ENCODE measurements at regions not wholly inside any gene's neighbourhood (a gene's known extent, or its start where the extent isn't known, plus 50 kb on each side); places are given as distances from the start of the nearest gene placed in this dataset.
"Not testable (repeated sequence)": the region's sequence is repeated elsewhere in the genome, so short reads cannot be mapped to it uniquely, and the experiment has no call there.

GRCh38 chr17:77830816-77831473 lies 127.6 kb upstream of the TNRC6C start:
- ATAC-seq (ENCODE audit: low FRiP score), result peak; percentile 4
- Histone ChIP-seq H3K36me3 (ENCODE audit: control insufficient read depth in 1 of 2, insufficient read depth in 2 of 2, low read length in 1 of 2) (no peaks in the 10 kb centered on the region), H3K27ac (ENCODE audit: low read depth in 1 of 2, low read length in 2 of 2) (peak overlapping the region; percentile 91 to 99), H3K4me3 (ENCODE audit: low read length in 2 of 2) (no peak overlapping the region), H3K9me3 (ENCODE audit: control insufficient read depth, low read length) (no peaks in the 10 kb centered on the region), H3K27me3 (ENCODE audit: control insufficient read depth in 1 of 2, insufficient read depth in 2 of 2, low read length in 1 of 2) (no peaks in the 10 kb centered on the region), H3K4me1 (ENCODE audit: control insufficient read depth in 1 of 2, insufficient read depth in 2 of 2, low read length in 2 of 2) (no peaks in the 10 kb centered on the region)
- DNase-seq, result peak; percentile 51 to 76
- intact Hi-C loops (cut with DNase I), result loop anchor here in 1 of 2 donors (2.0 to 10.0 kb wide), 7 partner anchors 20 to 289 kb away; partner anchors contain the start of gene TNRC6C
- WGBS, 2 donors, result 4 to 8% methylated on average over 17 of the region's 17 CpGs

GRCh38 chr17:77831474-77832179 lies 126.9 kb upstream of the TNRC6C start:
- ATAC-seq (ENCODE audit: low FRiP score) (peak; percentile 31), DNase-seq (peak; percentile 76 to 81)
- intact Hi-C loops (cut with DNase I), result loop anchor here in 1 of 2 donors (2.0 to 10.0 kb wide), 7 partner anchors 21 to 289 kb away; partner anchors contain the start of gene TNRC6C
- WGBS, 2 donors, result 40 to 48% methylated on average over 17 of the region's 17 CpGs
- no peak overlapping the region for H3K4me3 ChIP-seq (ENCODE audit: low read length in 2 of 2)
- peak overlapping the region; percentile 91 to 99 for H3K27ac ChIP-seq (ENCODE audit: low read depth in 1 of 2, low read length in 2 of 2)
- no peaks in the 10 kb centered on the region for H3K27me3 ChIP-seq (ENCODE audit: control insufficient read depth in 1 of 2, insufficient read depth in 2 of 2, low read length in 1 of 2)
- no peaks in the 10 kb centered on the region for H3K4me1 ChIP-seq (ENCODE audit: control insufficient read depth in 1 of 2, insufficient read depth in 2 of 2, low read length in 2 of 2)
- no peaks in the 10 kb centered on the region for H3K36me3 ChIP-seq (ENCODE audit: control insufficient read depth in 1 of 2, insufficient read depth in 2 of 2, low read length in 1 of 2)
- H3K9me3 ChIP-seq (ENCODE audit: control insufficient read depth, low read length), result no peaks in the 10 kb centered on the region

GRCh38 chr17:77832180-77832560 lies 126.3 kb upstream of the TNRC6C start:
- Histone ChIP-seq H3K27ac (ENCODE audit: low read depth in 1 of 2, low read length in 2 of 2) (peak overlapping the region in 1 of 2 donors; percentile 34), H3K36me3 (ENCODE audit: control insufficient read depth in 1 of 2, insufficient read depth in 2 of 2, low read length in 1 of 2) (no peaks in the 10 kb centered on the region), H3K4me3 (ENCODE audit: low read length in 2 of 2) (no peak overlapping the region), H3K9me3 (ENCODE audit: control insufficient read depth, low read length) (no peaks in the 10 kb centered on the region), H3K27me3 (ENCODE audit: control insufficient read depth in 1 of 2, insufficient read depth in 2 of 2, low read length in 1 of 2) (no peaks in the 10 kb centered on the region), H3K4me1 (ENCODE audit: control insufficient read depth in 1 of 2, insufficient read depth in 2 of 2, low read length in 2 of 2) (no peaks in the 10 kb centered on the region)
- 95% methylated on average over 8 of the region's 8 CpGs for WGBS, 2 donors
- intact Hi-C loops (cut with DNase I), result loop anchor here in 1 of 2 donors (5.0 to 10.0 kb wide), 6 partner anchors 55 to 290 kb away; partner anchors contain the start of gene TNRC6C
- ATAC-seq (ENCODE audit: low FRiP score) (no peak), DNase-seq (peak in 1 of 2 donors; percentile 66)

GRCh38 chr17:77833769-77834168 lies 124.7 kb upstream of the TNRC6C start:
- no peaks in the 10 kb centered on the region for H3K27me3 ChIP-seq (ENCODE audit: control insufficient read depth in 1 of 2, insufficient read depth in 2 of 2, low read length in 1 of 2)
- WGBS, 2 donors, result 93% methylated on average over 5 of the region's 5 CpGs
- ATAC-seq (ENCODE audit: low FRiP score) (no peak), DNase-seq (peak in 1 of 2 donors; percentile 28)
- intact Hi-C loops (cut with DNase I), result loop anchor here in 1 of 2 donors (5.0 to 10.0 kb wide), 6 partner anchors 54 to 291 kb away; partner anchors contain the start of gene TNRC6C
- H3K4me1 ChIP-seq (ENCODE audit: control insufficient read depth in 1 of 2, insufficient read depth in 2 of 2, low read length in 2 of 2), result no peaks in the 10 kb centered on the region
- H3K4me3 ChIP-seq (ENCODE audit: low read length in 2 of 2), result no peak overlapping the region
- H3K36me3 ChIP-seq (ENCODE audit: control insufficient read depth in 1 of 2, insufficient read depth in 2 of 2, low read length in 1 of 2), result no peaks in the 10 kb centered on the region
- H3K27ac ChIP-seq (ENCODE audit: low read depth in 1 of 2, low read length in 2 of 2), result no peak overlapping the region
- H3K9me3 ChIP-seq (ENCODE audit: control insufficient read depth, low read length), result no peaks in the 10 kb centered on the region

- Histone ChIP-seq H3K4me3 (ENCODE audit: low read length in 2 of 2) (no peak overlapping the region), H3K27ac (ENCODE audit: low read depth in 1 of 2, low read length in 2 of 2) (peak overlapping the region in 1 of 2 donors; percentile 43), H3K9me3 (ENCODE audit: control insufficient read depth, low read length) (no peaks in the 10 kb centered on the region), H3K4me1 (ENCODE audit: control insufficient read depth in 1 of 2, insufficient read depth in 2 of 2, low read length in 2 of 2) (no peaks in the 10 kb centered on the region), H3K36me3 (ENCODE audit: control insufficient read depth in 1 of 2, insufficient read depth in 2 of 2, low read length in 1 of 2) (no peaks in the 10 kb centered on the region), H3K27me3 (ENCODE audit: control insufficient read depth in 1 of 2, insufficient read depth in 2 of 2, low read length in 1 of 2) (no peaks in the 10 kb centered on the region)
- intact Hi-C loops (cut with DNase I), result loop anchor here in 1 of 2 donors (5.0 to 10.0 kb wide), 6 partner anchors 53 to 292 kb away; partner anchors contain the start of gene TNRC6C
- ATAC-seq (ENCODE audit: low FRiP score) (peak; percentile 55), DNase-seq (peak; percentile 90 to 92)
- WGBS, 2 donors, result 16 to 18% methylated on average over 12 of the region's 12 CpGs
Measured at GRCh38 chr17:77834170-77835115, 124.1 kb upstream of the TNRC6C start.

- intact Hi-C loops (cut with DNase I), result loop anchor here in 1 of 2 donors (10.0 kb wide), 1 partner anchor 178 kb away; no protein-coding TSS in a partner anchor
- WGBS, 2 donors, result 89 to 96% methylated on average over 3 of the region's 3 CpGs
- DNase-seq (no peak), ATAC-seq (ENCODE audit: low FRiP score) (no peak)
- Histone ChIP-seq H3K27me3 (ENCODE audit: control insufficient read depth in 1 of 2, insufficient read depth in 2 of 2, low read length in 1 of 2) (no peaks in the 10 kb centered on the region), H3K9me3 (ENCODE audit: control insufficient read depth, low read length) (no peaks in the 10 kb centered on the region), H3K27ac (ENCODE audit: low read depth in 1 of 2, low read length in 2 of 2) (no peak overlapping the region), H3K36me3 (ENCODE audit: control insufficient read depth in 1 of 2, insufficient read depth in 2 of 2, low read length in 1 of 2) (no peaks in the 10 kb centered on the region), H3K4me1 (ENCODE audit: control insufficient read depth in 1 of 2, insufficient read depth in 2 of 2, low read length in 2 of 2) (no peaks in the 10 kb centered on the region), H3K4me3 (ENCODE audit: low read length in 2 of 2) (no peak overlapping the region)
Measured at GRCh38 chr17:77836557-77837041, 121.9 kb upstream of the TNRC6C start.

- H3K36me3 ChIP-seq (ENCODE audit: control insufficient read depth in 1 of 2, insufficient read depth in 2 of 2, low read length in 1 of 2), result not testable (repeated sequence)
- peak in 1 of 2 donors; percentile 42 for DNase-seq
Measured at GRCh38 chr17:77837072-77837471, 121.4 kb upstream of the TNRC6C start.

GRCh38 chr17:77837917-77838316 lies 120.6 kb upstream of the TNRC6C start:
- no peak overlapping the region for H3K27ac ChIP-seq (ENCODE audit: low read depth in 1 of 2, low read length in 2 of 2)
- no peak overlapping the region for H3K4me3 ChIP-seq (ENCODE audit: low read length in 2 of 2)
- H3K4me1 ChIP-seq (ENCODE audit: control insufficient read depth in 1 of 2, insufficient read depth in 2 of 2, low read length in 2 of 2), result no peaks in the 10 kb centered on the region
- 94 to 96% methylated on average over 9 of the region's 9 CpGs for WGBS, 2 donors
- no peaks in the 10 kb centered on the region for H3K9me3 ChIP-seq (ENCODE audit: control insufficient read depth, low read length)
- intact Hi-C loops (cut with DNase I), result loop anchor here in 1 of 2 donors (10.0 kb wide), 1 partner anchor 177 kb away; no protein-coding TSS in a partner anchor
- no peaks in the 10 kb centered on the region for H3K27me3 ChIP-seq (ENCODE audit: control insufficient read depth in 1 of 2, insufficient read depth in 2 of 2, low read length in 1 of 2)
- no peak for ATAC-seq (ENCODE audit: low FRiP score)
- no peaks in the 10 kb centered on the region for H3K36me3 ChIP-seq (ENCODE audit: control insufficient read depth in 1 of 2, insufficient read depth in 2 of 2, low read length in 1 of 2)
- DNase-seq, result peak; percentile 39

More at GRCh38 chr17:77837072-77837471, 121.4 kb upstream of the TNRC6C start:
- 98 to 100% methylated on average over 5 of the region's 5 CpGs for WGBS, 2 donors
- ATAC-seq (ENCODE audit: low FRiP score); H3K27me3 ChIP-seq (ENCODE audit: control insufficient read depth in 1 of 2, insufficient read depth in 2 of 2, low read length in 1 of 2); H3K9me3 ChIP-seq (ENCODE audit: control insufficient read depth, low read length); H3K27ac ChIP-seq (ENCODE audit: low read depth in 1 of 2, low read length in 2 of 2); H3K4me1 ChIP-seq (ENCODE audit: control insufficient read depth in 1 of 2, insufficient read depth in 2 of 2, low read length in 2 of 2); H3K4me3 ChIP-seq (ENCODE audit: low read length in 2 of 2): not testable (repeated sequence)
- intact Hi-C loops (cut with DNase I), result loop anchor here in 1 of 2 donors (10.0 kb wide), 1 partner anchor 178 kb away; no protein-coding TSS in a partner anchor
